ENCODE measurements at regions not wholly inside any gene's neighbourhood (a gene's known extent, or its start where the extent isn't known, plus 50 kb on each side); places are given as distances from the start of the nearest gene placed in this dataset.

DNA sequence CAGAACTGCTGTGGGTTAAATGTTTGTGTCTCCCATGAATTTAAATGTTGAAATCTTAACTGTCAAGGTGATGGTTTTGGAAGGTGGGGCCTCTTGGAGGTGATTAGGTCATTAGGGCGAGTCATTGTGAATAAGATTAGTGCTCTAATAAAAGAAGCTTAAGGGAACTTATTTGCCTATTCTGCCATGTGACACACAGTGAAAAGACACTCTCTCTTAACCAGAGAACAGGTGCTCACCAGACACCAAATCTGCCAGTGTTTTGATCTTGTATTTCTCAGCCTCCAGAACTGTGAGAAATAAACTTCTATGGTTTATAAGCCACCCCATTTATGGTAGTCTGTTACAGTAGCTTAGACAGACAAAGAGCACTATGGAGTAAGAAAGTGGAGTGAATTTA, 117.9 kb upstream of the SV2C start:
- DNase-seq, result no peak
- intact Hi-C loops (cut with micrococcal nuclease), result no loop called here
- Histone ChIP-seq H3K27me3 (ENCODE audit: low read depth) (no peaks in the 10 kb centered on the region), H3K4me1 (no peaks in the 10 kb centered on the region), H3K36me3 (no peaks in the 10 kb centered on the region), H3K27ac (replicated peaks) (no peak overlapping the region), H3K4me3 (no peak overlapping the region), H3K9me3 (replicated peaks) (peaks cover 14% of the 10 kb centered on the region)
- TF ChIP-seq, protein P1, sequence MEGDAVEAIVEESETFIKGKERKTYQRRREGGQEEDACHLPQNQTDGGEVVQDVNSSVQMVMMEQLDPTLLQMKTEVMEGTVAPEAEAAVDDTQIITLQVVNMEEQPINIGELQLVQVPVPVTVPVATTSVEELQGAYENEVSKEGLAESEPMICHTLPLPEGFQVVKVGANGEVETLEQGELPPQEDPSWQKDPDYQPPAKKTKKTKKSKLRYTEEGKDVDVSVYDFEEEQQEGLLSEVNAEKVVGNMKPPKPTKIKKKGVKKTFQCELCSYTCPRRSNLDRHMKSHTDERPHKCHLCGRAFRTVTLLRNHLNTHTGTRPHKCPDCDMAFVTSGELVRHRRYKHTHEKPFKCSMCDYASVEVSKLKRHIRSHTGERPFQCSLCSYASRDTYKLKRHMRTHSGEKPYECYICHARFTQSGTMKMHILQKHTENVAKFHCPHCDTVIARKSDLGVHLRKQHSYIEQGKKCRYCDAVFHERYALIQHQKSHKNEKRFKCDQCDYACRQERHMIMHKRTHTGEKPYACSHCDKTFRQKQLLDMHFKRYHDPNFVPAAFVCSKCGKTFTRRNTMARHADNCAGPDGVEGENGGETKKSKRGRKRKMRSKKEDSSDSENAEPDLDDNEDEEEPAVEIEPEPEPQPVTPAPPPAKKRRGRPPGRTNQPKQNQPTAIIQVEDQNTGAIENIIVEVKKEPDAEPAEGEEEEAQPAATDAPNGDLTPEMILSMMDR (IDR thresholded peaks at IDR 0.05; ENCODE audit: borderline replicate concordance), result no peak

DNA sequence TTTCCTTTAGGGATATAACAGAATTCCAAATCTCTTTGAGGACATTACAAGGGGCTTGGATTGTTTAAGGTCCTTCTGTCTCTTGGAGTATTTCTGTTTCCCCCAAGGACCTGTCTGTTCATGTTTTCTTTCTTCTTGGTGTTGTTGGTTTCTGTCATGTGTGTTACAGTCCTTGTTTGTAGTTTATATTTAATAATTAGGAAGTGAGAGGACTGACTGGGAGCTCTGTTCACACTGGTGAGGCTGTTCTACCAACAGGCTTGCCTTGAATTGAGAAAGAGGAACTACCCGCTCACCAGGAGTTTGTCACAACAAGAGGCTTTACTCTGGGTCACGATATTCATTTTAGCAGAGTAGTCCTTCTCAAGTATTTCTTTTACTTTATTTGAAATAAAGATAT, 119.2 kb upstream of the SV2C start:
- Histone ChIP-seq H3K4me1 (no peaks in the 10 kb centered on the region), H3K4me3 (no peak overlapping the region), H3K9me3 (replicated peaks) (peaks cover 12% of the 10 kb centered on the region), H3K27me3 (ENCODE audit: low read depth) (no peaks in the 10 kb centered on the region), H3K27ac (replicated peaks) (no peak overlapping the region), H3K36me3 (no peaks in the 10 kb centered on the region)
- TF ChIP-seq, protein P1 (IDR thresholded peaks at IDR 0.05; ENCODE audit: borderline replicate concordance), result no peak
- DNase-seq, result no peak
- intact Hi-C loops (cut with micrococcal nuclease), result no loop called here

DNA sequence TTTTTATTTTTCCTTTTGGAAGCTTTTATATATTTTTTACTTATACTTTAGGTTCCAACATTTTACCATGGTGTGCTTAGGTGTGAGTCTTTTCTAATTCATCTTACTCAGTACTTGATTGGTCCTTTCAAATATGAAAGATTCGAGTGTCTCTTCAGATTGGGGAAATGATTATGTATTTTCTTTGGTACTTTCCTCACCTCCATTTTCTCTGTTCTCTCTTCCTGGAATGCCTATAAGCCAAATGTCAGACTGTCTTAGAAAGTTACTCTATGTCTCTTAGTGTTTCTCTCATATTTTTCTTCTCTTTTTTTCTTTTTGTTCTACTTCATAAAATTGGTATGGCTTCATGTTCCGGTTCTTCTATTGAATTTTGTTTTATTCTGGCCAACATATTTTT, 119.6 kb upstream of the SV2C start:
- Histone ChIP-seq H3K27ac (replicated peaks) (no peak overlapping the region), H3K27me3 (ENCODE audit: low read depth) (no peaks in the 10 kb centered on the region), H3K4me3 (no peak overlapping the region), H3K4me1 (no peaks in the 10 kb centered on the region), H3K9me3 (replicated peaks) (peaks cover 11% of the 10 kb centered on the region), H3K36me3 (no peaks in the 10 kb centered on the region)
- intact Hi-C loops (cut with micrococcal nuclease), result no loop called here
- TF ChIP-seq, protein P1 (IDR thresholded peaks at IDR 0.05; ENCODE audit: borderline replicate concordance), result no peak
- no peak for DNase-seq

DNA sequence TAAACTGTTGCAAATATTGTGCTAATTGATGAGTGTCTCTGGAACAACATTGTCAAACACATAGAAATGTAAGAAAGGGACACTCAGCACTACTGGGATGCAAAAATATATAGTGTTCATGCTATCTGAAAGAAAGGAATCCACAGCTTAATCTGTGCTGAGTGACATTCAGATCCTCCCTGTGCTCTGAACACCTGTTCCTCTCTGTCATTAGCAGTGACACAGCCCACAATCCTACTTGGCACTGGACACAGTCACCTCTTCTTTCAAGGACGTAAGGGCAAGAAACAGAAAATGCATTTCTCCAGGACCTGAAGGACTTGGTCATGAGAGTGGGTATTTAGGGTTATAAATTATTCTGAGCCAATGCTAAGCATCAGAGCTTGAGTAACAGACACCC, 121.4 kb upstream of the SV2C start:
- TF ChIP-seq, protein P1 (IDR thresholded peaks at IDR 0.05; ENCODE audit: borderline replicate concordance), result no peak
- no peak overlapping the region for H3K27ac ChIP-seq (replicated peaks)
- no peaks in the 10 kb centered on the region for H3K27me3 ChIP-seq (ENCODE audit: low read depth)
- H3K4me3 ChIP-seq, result no peak overlapping the region
- DNase-seq, result no peak
- H3K36me3 ChIP-seq, result no peaks in the 10 kb centered on the region
- no peaks in the 10 kb centered on the region for H3K4me1 ChIP-seq
- peaks cover 19% of the 10 kb centered on the region for H3K9me3 ChIP-seq (replicated peaks)
- intact Hi-C loops (cut with micrococcal nuclease), result no loop called here

DNA sequence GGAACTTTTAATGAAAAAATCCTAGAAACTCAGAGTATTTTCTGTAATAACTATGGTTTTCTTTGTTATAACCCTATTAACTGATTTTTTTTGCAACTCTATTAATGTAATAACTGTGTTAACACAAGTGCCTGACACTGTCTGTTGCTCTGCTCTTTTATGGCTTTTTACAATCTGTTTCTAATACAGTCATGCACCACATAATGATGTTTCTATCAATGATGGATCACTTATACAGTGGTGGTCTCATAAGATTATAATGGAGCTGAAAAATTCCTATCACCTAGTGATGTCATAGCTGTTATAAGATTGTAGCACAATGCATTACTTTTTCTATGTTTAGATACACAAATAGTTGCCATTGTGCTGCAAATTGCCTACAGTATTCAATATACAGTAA, 123.1 kb upstream of the SV2C start:
- peaks cover 24% of the 10 kb centered on the region for H3K9me3 ChIP-seq (replicated peaks)
- no peak for DNase-seq
- no peaks in the 10 kb centered on the region for H3K27me3 ChIP-seq (ENCODE audit: low read depth)
- H3K4me3 ChIP-seq, result no peak overlapping the region
- TF ChIP-seq, protein P1 (IDR thresholded peaks at IDR 0.05; ENCODE audit: borderline replicate concordance), result no peak
- H3K27ac ChIP-seq (replicated peaks), result no peak overlapping the region
- H3K36me3 ChIP-seq, result no peaks in the 10 kb centered on the region
- intact Hi-C loops (cut with micrococcal nuclease), result no loop called here
- no peaks in the 10 kb centered on the region for H3K4me1 ChIP-seq

DNA sequence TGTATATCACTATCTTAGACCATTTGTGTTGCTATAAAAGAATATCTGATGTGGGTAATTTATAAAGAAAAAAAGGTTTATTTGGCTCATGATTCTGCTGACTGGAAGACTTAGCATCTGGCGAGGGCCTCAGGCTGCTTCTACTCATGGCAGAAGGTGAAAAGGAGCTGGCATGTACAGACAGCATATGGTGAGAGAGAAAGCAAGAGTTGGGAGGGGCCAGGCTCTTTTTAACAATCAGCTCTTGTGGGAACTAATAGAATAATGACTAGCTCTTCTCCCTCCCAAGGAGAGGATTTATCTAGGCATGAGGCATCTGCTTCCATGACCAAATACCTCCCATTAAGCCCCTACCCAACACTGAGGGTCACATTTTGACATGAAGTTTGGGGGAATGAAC, 130.2 kb upstream of the SV2C start:
- Histone ChIP-seq H3K4me1 (no peaks in the 10 kb centered on the region), H3K27ac (replicated peaks) (no peak overlapping the region), H3K9me3 (replicated peaks) (peaks cover 22% of the 10 kb centered on the region), H3K36me3 (no peaks in the 10 kb centered on the region), H3K27me3 (ENCODE audit: low read depth) (no peaks in the 10 kb centered on the region), H3K4me3 (no peak overlapping the region)
- intact Hi-C loops (cut with micrococcal nuclease), result no loop called here
- no peak for DNase-seq
- TF ChIP-seq, protein P1 (IDR thresholded peaks at IDR 0.05; ENCODE audit: borderline replicate concordance), result no peak

All from left ventricle myocardium inferior (tissue), 1 donor.